Thyroid gland (tissue), 4 donors: ENCODE measurements at regions not wholly inside any gene's neighbourhood (a gene's known extent, or its start where the extent isn't known, plus 50 kb on each side); places are given as distances from the start of the nearest gene placed in this dataset.
"Not testable (repeated sequence)": the region's sequence is repeated elsewhere in the genome, so short reads cannot be mapped to it uniquely, and the experiment has no call there.

Source experiments
- CTCF ChIP-seq, 6 experiments: fragments of 200-600 bp in 3 of 6; fragments of 450-650 bp in 3 of 6; sonication (generic) in 3 of 6; IDR thresholded peaks; one replicate each; pipeline ENCODE4 v1.5.1; 2016 to 2019; ENCODE audit warnings: antibody characterized with exemption in 6 of 6, mild to moderate bottlenecking in 2 of 6, inconsistent platforms in 1 of 6, moderate library complexity in 1 of 6
- POLR2A ChIP-seq, 2 donors: fragments of 450-650 bp; IDR thresholded peaks; one replicate each; pipeline ENCODE4 v1.6.1; 2017; ENCODE audit warnings: antibody characterized with exemption in 2 of 2, mild to moderate bottlenecking in 2 of 2, moderate library complexity in 1 of 2

GRCh38 chr16:8068225-8068624 is 522.1 kb downstream of the TMEM114 start:
- not testable (repeated sequence) for TF ChIP-seq CTCF, POLR2A (IDR thresholded peaks at IDR 0.05)
